ENCODE measurements at regions not wholly inside any gene's neighbourhood (a gene's known extent, or its start where the extent isn't known, plus 50 kb on each side); places are given as distances from the start of the nearest gene placed in this dataset.

DNA sequence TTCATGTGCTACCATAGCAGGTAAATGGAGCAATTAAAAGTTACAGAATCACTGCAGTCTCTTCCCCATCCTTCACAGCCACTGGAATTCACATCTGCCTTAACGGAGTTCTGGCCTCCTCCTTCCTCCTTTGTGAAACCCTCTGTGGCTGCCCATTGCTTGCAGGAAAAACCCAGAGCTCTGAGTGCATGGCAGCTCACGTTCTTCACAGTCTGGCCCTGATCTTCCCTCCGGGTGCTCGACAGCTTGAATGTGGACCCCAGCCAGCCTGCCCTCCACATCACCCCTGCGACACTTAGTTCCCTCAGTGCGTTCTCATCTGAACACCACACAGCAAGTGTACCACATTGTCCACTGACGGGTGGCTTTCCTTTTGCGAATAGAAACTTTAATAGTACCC lies 63.2 kb upstream of the RUFY1 start:
- H3K36me3 Mint-ChIP-seq (ENCODE audit: unreplicated experiment) = no peaks in the 10 kb centered on the region
- DNase-seq (ENCODE audit: extremely low spot score, unreplicated experiment) = no peak
- no peak overlapping the region for H3K4me3 Mint-ChIP-seq (ENCODE audit: unreplicated experiment)
- no peaks in the 10 kb centered on the region for H3K27me3 Mint-ChIP-seq (ENCODE audit: unreplicated experiment)
- H3K4me1 Mint-ChIP-seq (ENCODE audit: unreplicated experiment) = no peaks in the 10 kb centered on the region
- H3K27ac Mint-ChIP-seq (ENCODE audit: unreplicated experiment) = no peak overlapping the region
- TF ChIP-seq, protein P1, sequence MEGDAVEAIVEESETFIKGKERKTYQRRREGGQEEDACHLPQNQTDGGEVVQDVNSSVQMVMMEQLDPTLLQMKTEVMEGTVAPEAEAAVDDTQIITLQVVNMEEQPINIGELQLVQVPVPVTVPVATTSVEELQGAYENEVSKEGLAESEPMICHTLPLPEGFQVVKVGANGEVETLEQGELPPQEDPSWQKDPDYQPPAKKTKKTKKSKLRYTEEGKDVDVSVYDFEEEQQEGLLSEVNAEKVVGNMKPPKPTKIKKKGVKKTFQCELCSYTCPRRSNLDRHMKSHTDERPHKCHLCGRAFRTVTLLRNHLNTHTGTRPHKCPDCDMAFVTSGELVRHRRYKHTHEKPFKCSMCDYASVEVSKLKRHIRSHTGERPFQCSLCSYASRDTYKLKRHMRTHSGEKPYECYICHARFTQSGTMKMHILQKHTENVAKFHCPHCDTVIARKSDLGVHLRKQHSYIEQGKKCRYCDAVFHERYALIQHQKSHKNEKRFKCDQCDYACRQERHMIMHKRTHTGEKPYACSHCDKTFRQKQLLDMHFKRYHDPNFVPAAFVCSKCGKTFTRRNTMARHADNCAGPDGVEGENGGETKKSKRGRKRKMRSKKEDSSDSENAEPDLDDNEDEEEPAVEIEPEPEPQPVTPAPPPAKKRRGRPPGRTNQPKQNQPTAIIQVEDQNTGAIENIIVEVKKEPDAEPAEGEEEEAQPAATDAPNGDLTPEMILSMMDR (IDR thresholded peaks at IDR 0.05) = no peak
- peaks cover 5% of the 10 kb centered on the region for H3K9me3 Mint-ChIP-seq (ENCODE audit: unreplicated experiment)

DNA sequence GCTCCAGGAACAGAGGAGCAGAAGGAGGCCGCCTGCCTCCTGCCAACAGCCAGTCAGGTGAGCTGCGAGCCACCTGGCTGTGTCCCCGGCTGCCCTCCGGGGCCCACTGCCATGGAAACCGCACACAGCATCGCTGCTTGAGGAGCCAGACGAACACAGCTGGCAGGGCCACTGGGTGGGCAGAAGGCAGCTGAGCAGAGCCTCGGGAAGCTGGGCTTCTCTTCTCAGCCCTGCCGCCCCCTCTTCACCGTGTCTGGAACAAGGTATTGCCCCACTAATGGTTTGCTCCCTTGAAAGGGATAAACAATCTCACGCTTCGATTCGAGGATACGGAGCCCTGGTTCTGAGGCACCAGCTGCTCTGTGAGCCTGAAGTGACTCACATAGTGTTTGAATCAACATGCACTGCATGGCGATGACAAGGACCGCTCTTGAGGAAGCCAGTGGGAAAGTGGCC lies 63.7 kb upstream of the RUFY1 start:
- no peak overlapping the region for H3K27ac Mint-ChIP-seq (ENCODE audit: unreplicated experiment)
- no peaks in the 10 kb centered on the region for H3K27me3 Mint-ChIP-seq (ENCODE audit: unreplicated experiment)
- no peaks in the 10 kb centered on the region for H3K36me3 Mint-ChIP-seq (ENCODE audit: unreplicated experiment)
- H3K4me1 Mint-ChIP-seq (ENCODE audit: unreplicated experiment) = no peaks in the 10 kb centered on the region
- TF ChIP-seq, protein P1 (IDR thresholded peaks at IDR 0.05) = no peak
- no peak overlapping the region for H3K4me3 Mint-ChIP-seq (ENCODE audit: unreplicated experiment)
- peaks cover 5% of the 10 kb centered on the region for H3K9me3 Mint-ChIP-seq (ENCODE audit: unreplicated experiment)
- DNase-seq (ENCODE audit: extremely low spot score, unreplicated experiment) = no peak

DNA sequence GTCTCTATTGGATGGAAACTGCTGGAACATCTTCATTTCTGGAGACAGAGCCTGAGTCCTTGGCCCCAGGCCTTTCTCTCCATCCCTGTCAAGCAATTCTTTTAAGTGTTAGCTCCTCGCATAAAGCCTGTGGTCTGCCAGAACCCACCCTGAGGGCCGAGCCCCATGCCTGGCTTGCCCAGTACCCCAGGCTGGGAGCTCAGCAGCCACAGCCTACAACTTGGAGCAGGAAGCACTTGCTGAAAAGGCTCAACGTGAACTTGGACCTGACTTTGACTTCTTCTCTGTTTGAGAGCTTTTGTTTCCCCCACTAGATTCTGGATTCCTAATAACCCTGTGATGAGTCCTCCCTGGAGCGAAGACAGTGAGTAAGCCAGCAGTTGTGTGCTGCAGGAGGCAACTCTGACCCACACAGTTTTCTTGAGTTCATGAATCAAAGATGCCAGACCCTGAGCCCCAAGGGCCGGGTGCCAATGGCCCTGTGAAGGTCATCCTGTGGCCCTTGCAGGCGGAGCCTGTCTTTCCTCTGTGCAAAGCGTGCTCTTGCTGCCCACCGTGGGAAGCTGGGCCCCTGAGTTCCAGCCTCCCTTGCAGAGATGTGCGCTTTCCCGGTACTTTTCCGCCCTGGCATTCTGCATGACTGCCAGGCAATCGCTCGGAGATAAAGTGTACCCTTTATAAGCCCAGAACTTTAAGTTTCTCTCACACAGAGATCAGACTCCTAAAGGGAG lies 64.3 kb upstream of the RUFY1 start:
- H3K27ac Mint-ChIP-seq (ENCODE audit: unreplicated experiment) = no peak overlapping the region
- DNase-seq (ENCODE audit: extremely low spot score, unreplicated experiment) = no peak
- no peaks in the 10 kb centered on the region for H3K4me1 Mint-ChIP-seq (ENCODE audit: unreplicated experiment)

DNA sequence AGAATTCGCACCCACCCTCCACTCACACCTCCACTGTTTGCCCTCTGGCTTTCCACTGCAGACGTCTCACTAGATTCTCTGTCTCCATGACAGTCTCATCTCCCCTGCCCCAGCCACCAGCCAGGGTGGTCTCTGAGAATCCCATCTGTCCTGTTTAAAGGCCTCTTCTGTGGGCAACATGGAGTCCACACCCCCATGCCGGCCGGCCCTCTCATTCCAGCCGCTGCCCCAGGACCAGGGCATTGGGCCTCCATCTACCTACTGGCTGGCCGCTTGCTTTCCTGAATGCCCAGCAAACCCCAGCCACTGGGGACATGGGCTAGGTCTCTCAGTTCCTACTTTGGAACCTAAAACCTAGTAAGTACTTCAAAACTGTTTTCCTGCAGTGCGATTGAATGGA lies 65.6 kb upstream of the RUFY1 start:
- H3K27me3 Mint-ChIP-seq (ENCODE audit: unreplicated experiment) = no peaks in the 10 kb centered on the region
- H3K36me3 Mint-ChIP-seq (ENCODE audit: unreplicated experiment) = no peaks in the 10 kb centered on the region
- no peak for DNase-seq (ENCODE audit: extremely low spot score, unreplicated experiment)
- no peak overlapping the region for H3K4me3 Mint-ChIP-seq (ENCODE audit: unreplicated experiment)
- H3K4me1 Mint-ChIP-seq (ENCODE audit: unreplicated experiment) = no peaks in the 10 kb centered on the region
- no peak overlapping the region for H3K27ac Mint-ChIP-seq (ENCODE audit: unreplicated experiment)
- TF ChIP-seq, protein P1 (IDR thresholded peaks at IDR 0.05) = no peak
- H3K9me3 Mint-ChIP-seq (ENCODE audit: unreplicated experiment) = peaks cover 5% of the 10 kb centered on the region

More for the DNA sequence above, 64.3 kb upstream of the RUFY1 start:
- Mint-ChIP-seq H3K36me3 (ENCODE audit: unreplicated experiment) (no peaks in the 10 kb centered on the region), H3K27me3 (ENCODE audit: unreplicated experiment) (no peaks in the 10 kb centered on the region), H3K9me3 (ENCODE audit: unreplicated experiment) (peaks cover 5% of the 10 kb centered on the region), H3K4me3 (ENCODE audit: unreplicated experiment) (no peak overlapping the region)
- TF ChIP-seq, protein P1 (IDR thresholded peaks at IDR 0.05) = no peak

DNA sequence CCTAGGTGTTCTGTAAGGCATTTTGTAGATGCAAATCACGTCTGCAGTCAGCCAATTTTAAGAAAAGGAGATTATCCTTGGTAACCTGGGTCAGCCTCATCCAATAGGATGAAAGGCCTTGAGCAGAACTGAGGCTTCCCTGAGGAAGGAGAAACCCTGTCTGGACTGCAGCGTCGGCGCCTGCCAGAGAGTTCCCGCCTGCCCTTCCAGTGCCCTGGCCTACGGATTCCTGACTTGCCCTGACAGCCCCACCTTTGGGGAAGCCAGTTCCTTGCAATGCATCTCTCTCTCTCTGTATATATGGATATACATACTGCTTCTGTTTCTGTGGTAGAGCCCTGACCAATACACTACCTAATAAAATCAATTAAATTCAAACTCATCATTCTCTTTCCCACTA lies 66.2 kb upstream of the RUFY1 start:
- DNase-seq (ENCODE audit: extremely low spot score, unreplicated experiment) = no peak
- Mint-ChIP-seq H3K36me3 (ENCODE audit: unreplicated experiment) (no peaks in the 10 kb centered on the region), H3K9me3 (ENCODE audit: unreplicated experiment) (peaks cover 8% of the 10 kb centered on the region), H3K27me3 (ENCODE audit: unreplicated experiment) (no peaks in the 10 kb centered on the region), H3K27ac (ENCODE audit: unreplicated experiment) (no peak overlapping the region), H3K4me3 (ENCODE audit: unreplicated experiment) (no peak overlapping the region), H3K4me1 (ENCODE audit: unreplicated experiment) (no peaks in the 10 kb centered on the region)
- TF ChIP-seq, protein P1 (IDR thresholded peaks at IDR 0.05) = no peak

All from osteocyte (in vitro differentiated cells).